GM12878 (cell line): ENCODE measurements at regions not wholly inside any gene's neighbourhood (a gene's known extent, or its start where the extent isn't known, plus 50 kb on each side); places are given as distances from the start of the nearest gene placed in this dataset.

Source experiments
- ATAC-seq: fragments of 200-7000 bp; cut with Tn5 transposase; 3 replicates; pipeline ENCODE4 v1.9.1; 2020; ENCODE audit warnings: mild to moderate bottlenecking, moderate library complexity
- BruUV-seq: library from RNA; stranded (reverse); fragments of 400-500 nt; replicated peaks from 2 replicates; lab custom pipeline; 2021; lab: Mats Ljungman, UMichigan
- CTCF ChIA-PET: fragments of 300-600 bp; sonication (Branson Sonifier 250); formaldehyde crosslinking; extraction: SDS; loops from one replicate; lab custom pipeline; 2021; ENCODE audit warnings: inconsistent platforms; lab: Yijun Ruan, JAX
- POLR2A ChIA-PET: fragments of 350-600 bp; formaldehyde crosslinking; extraction: SDS; loops from one replicate; lab custom pipeline; 2021; ENCODE audit warnings: inconsistent platforms; lab: Charles Lee
- RAD21 ChIA-PET: fragments of 300-600 bp; sonication (Branson Sonifier 250); formaldehyde crosslinking; loops from one replicate; lab custom pipeline; 2023; ENCODE audit warnings: antibody characterized with exemption; ENCODE audit not compliant: unreplicated experiment; lab: Charles Lee
- SMC1A ChIA-PET: fragments of 300-600 bp; sonication (Branson Sonifier 250); formaldehyde crosslinking; loops from one replicate; lab custom pipeline; 2023; ENCODE audit not compliant: unreplicated experiment, uncharacterized antibody; lab: Charles Lee
- DNase-seq: peaks from one replicate; pipeline ENCODE4 v3.0.0-alpha.2; 2011; ENCODE audit warnings: low read depth, low spot score
- FAIRE-seq: peaks from 3 replicates; lab custom pipeline; 2011; peaks lifted over from hg19 to GRCh38; lab: Jason Lieb, UNC
- H2AFZ ChIP-seq: 2 replicates; pipeline ENCODE4 v1.6.0; 2011; ENCODE audit warnings: low read depth, low read length, control low read depth; ENCODE audit not compliant: control insufficient read depth
- H3K27ac ChIP-seq: 2 replicates; pipeline ENCODE4 v1.5.1; 2011; ENCODE audit warnings: control low read depth; ENCODE audit not compliant: control insufficient read depth, insufficient read depth
- H3K27me3 ChIP-seq, 2 experiments: replicated peaks in 1 of 2; 2 replicates each; pipeline versions ENCODE4 v1.6.0 to v1.6.1; 2011; ENCODE audit warnings: low read length in 1 of 2; ENCODE audit not compliant: control insufficient read depth in 2 of 2, insufficient read depth in 2 of 2
- H3K36me3 ChIP-seq, 2 experiments: 2 replicates each; pipeline ENCODE4 v1.5.1; 2011; ENCODE audit warnings: low read length in 1 of 2; ENCODE audit not compliant: control insufficient read depth in 2 of 2, insufficient read depth in 2 of 2
- H3K4me1 ChIP-seq: 2 replicates; pipeline ENCODE4 v1.6.1; 2011; ENCODE audit warnings: mild to moderate bottlenecking, low read length, moderate library complexity, mixed read lengths; ENCODE audit not compliant: control insufficient read depth, insufficient read depth
- H3K4me2 ChIP-seq: 2 replicates; pipeline ENCODE4 v1.6.0; 2011; ENCODE audit warnings: control low read depth; ENCODE audit not compliant: control insufficient read depth, insufficient read depth
- H3K4me3 ChIP-seq: fragments of 200-600 bp; sonication (generic); 2 replicates; pipeline ENCODE4 v1.5.1; 2016
- H3K79me2 ChIP-seq: 2 replicates; pipeline ENCODE4 v1.6.0; 2011; ENCODE audit warnings: low read length; ENCODE audit not compliant: control insufficient read depth, insufficient read depth
- H3K9ac ChIP-seq: 2 replicates; pipeline ENCODE4 v1.8.0; 2011; ENCODE audit warnings: low read length, control low read depth, mixed read lengths; ENCODE audit not compliant: control insufficient read depth, insufficient read depth
- H3K9me3 ChIP-seq: replicated peaks from 3 replicates; pipeline ENCODE4 v1.5.1; 2011; ENCODE audit warnings: mild to moderate bottlenecking, low read length; ENCODE audit not compliant: control insufficient read depth, insufficient read depth
- H4K20me1 ChIP-seq: 2 replicates; pipeline ENCODE4 v1.6.0; 2011; ENCODE audit not compliant: control insufficient read depth, insufficient read depth
- ETV6 ChIP-seq, 2 experiments: fragments of 450-650 bp in 1 of 2; IDR thresholded peaks in 1 of 2; conservative IDR thresholded peaks in 1 of 2; 2 replicates each; pipeline ENCODE4 v1.6.1; 2014; ENCODE audit warnings: antibody characterized with exemption in 1 of 2, borderline replicate concordance in 1 of 2, low read depth in 1 of 2, mild to moderate bottlenecking in 1 of 2, moderate library complexity in 1 of 2
- FOXK2 ChIP-seq: fragments of 450-650 bp; IDR thresholded peaks from 2 replicates; pipeline ENCODE4 v1.6.1; 2017; ENCODE audit warnings: mild to moderate bottlenecking, moderate library complexity
- HDAC6 ChIP-seq: fragments of 200-600 bp; sonication (generic); IDR thresholded peaks from one replicate; pipeline ENCODE4 v1.8.0; 2017; ENCODE audit warnings: antibody characterized with exemption; ENCODE audit not compliant: unreplicated experiment
- MTA3 ChIP-seq: IDR thresholded peaks from 2 replicates; pipeline ENCODE4 v1.6.1; 2012; ENCODE audit warnings: low read length, inconsistent platforms, borderline replicate concordance
- POLR2AphosphoS2 ChIP-seq: IDR thresholded peaks from 2 replicates; pipeline ENCODE4 v1.6.1; 2011; ENCODE audit warnings: low read depth, mild to moderate bottlenecking, low read length, improper control_type of control experiment, moderate library complexity
- SUZ12 ChIP-seq: fragments of 200-600 bp; sonication (generic); IDR thresholded peaks from one replicate; pipeline ENCODE4 v1.6.1; 2018; ENCODE audit warnings: antibody characterized with exemption, mild to moderate bottlenecking; ENCODE audit not compliant: unreplicated experiment
- WRNIP1 ChIP-seq: IDR thresholded peaks from 2 replicates; pipeline ENCODE4 v1.6.1; 2011; ENCODE audit warnings: low read depth, low read length, improper control_type of control experiment, borderline replicate concordance
- WGBS: methylation state at CpG from one replicate; pipeline ENCODE4 v1.1.6; 2016; ENCODE audit warnings: low lambda C conversion rate; ENCODE audit not compliant: insufficient replicate concordance, insufficient coverage; ENCODE audit errors: missing lambda C conversion rate; 5-methylcytosine and 5-hydroxymethylcytosine counted together
- in situ Hi-C: fragments of 300-500 bp; cut with MboI; formaldehyde crosslinking; loops from 9 replicates; pipeline ENCODE4 v1.14.3; 2018; ENCODE audit warnings: mixed read lengths
- intact Hi-C: fragments of 100-400 bp; cut with micrococcal nuclease; formaldehyde crosslinking; loops from one replicate; pipeline ENCODE4 v1.14.2; 2022; ENCODE audit not compliant: unreplicated experiment
- TF ChIP-seq, protein P1 (sequence below): fragments of 450-650 bp; IDR thresholded peaks from 2 replicates; pipeline ENCODE4 v1.6.1; 2017; ENCODE audit warnings: mild to moderate bottlenecking, low read depth, inconsistent platforms; ENCODE audit not compliant: poor library complexity, severe bottlenecking

DNA sequence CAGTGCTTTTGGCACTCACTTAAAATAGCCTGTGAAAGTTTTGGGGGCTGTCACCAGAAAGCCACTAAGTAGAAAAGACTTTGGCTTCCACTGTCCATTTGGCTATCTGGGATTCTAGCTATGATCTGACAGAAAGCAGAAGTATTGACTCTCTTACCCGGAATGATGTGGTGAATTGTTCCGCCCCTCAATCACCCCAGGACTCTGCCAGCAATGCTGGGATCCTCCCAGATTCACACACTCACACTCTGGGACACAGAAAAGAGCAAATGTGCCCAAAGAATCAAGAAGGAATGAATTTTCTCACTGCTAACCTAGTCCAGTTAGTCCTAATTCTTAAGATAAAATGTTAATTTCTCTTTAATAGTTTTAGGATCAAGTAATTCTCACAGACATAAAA is 576.9 kb downstream of the BNC2 start:
- no peaks in the 10 kb centered on the region for H3K79me2 ChIP-seq
- no peaks in the 10 kb centered on the region for H3K36me3 ChIP-seq
- ChIA-PET CTCF (no interaction called here), SMC1A (no interaction called here), POLR2A (no interaction called here), RAD21 (no interaction called here)
- H2AFZ ChIP-seq = no peak overlapping the region
- WGBS = 0% methylated on average over 2 of the region's 2 CpGs
- H3K4me3 ChIP-seq = no peak overlapping the region
- no peaks in the 10 kb centered on the region; the same call in 1 of the 2 replicates for H3K4me1 ChIP-seq
- in situ Hi-C loops (no loop called here), intact Hi-C loops (no loop called here)
- no peak for TF ChIP-seq MTA3
- no peak for TF ChIP-seq POLR2AphosphoS2
- no peak for TF ChIP-seq SUZ12
- TF ChIP-seq ETV6 (conservative IDR thresholded peaks at IDR 0.05 in 1 of 2, IDR thresholded peaks at IDR 0.05 in 1 of 2; ENCODE audit: borderline replicate concordance in 1 of 2, low read depth in 1 of 2) = no peak
- no peak for TF ChIP-seq HDAC6
- TF ChIP-seq FOXK2 = no peak
- TF ChIP-seq WRNIP1 = no peak
- TF ChIP-seq, protein P1, sequence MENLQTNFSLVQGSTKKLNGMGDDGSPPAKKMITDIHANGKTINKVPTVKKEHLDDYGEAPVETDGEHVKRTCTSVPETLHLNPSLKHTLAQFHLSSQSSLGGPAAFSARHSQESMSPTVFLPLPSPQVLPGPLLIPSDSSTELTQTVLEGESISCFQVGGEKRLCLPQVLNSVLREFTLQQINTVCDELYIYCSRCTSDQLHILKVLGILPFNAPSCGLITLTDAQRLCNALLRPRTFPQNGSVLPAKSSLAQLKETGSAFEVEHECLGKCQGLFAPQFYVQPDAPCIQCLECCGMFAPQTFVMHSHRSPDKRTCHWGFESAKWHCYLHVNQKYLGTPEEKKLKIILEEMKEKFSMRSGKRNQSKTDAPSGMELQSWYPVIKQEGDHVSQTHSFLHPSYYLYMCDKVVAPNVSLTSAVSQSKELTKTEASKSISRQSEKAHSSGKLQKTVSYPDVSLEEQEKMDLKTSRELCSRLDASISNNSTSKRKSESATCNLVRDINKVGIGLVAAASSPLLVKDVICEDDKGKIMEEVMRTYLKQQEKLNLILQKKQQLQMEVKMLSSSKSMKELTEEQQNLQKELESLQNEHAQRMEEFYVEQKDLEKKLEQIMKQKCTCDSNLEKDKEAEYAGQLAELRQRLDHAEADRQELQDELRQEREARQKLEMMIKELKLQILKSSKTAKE = no peak
- no peak for DNase-seq
- no peaks in the 10 kb centered on the region for H4K20me1 ChIP-seq
- no peak for ATAC-seq
- H3K9me3 ChIP-seq = no peaks in the 10 kb centered on the region; the same call in 1 of the 3 replicates
- BruUV-seq = no TSS peak
- H3K9ac ChIP-seq = no peak overlapping the region
- H3K4me2 ChIP-seq = no peak overlapping the region
- FAIRE-seq = no peak
- no peak overlapping the region for H3K27ac ChIP-seq
- no peaks in the 10 kb centered on the region for H3K27me3 ChIP-seq
